ENCODE measurements at regions not wholly inside any gene's neighbourhood (a gene's known extent, or its start where the extent isn't known, plus 50 kb on each side); places are given as distances from the start of the nearest gene placed in this dataset.
A peak's percentile ranks its signal among the peaks of the same experiment; 100 is the strongest.
"Not testable (repeated sequence)": the region's sequence is repeated elsewhere in the genome, so short reads cannot be mapped to it uniquely, and the experiment has no call there.

DNA sequence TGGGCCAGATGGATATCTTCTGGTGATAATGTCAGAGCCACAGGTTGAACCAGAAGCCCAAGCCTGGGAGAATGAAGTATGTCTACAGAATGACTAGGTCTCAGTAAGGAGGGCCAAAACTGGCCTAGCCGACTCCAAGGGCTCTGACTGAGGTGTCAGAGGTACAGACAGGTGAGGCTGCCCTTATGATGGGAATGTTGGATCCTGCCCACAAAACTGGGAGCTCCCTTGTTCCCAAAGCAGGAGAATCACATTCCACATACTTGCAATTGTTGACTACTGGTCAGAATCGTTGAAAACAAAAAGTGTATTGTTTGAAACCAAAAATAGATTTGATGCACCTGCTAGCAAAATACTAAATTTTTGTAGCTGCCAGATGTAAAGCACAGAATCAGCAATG lies 350.2 kb downstream of the BCL2L11 start:
- dilution Hi-C loops (cut with HindIII; ENCODE audit: low sequenced_read_pairs, unreplicated experiment); intact Hi-C loops (cut with micrococcal nuclease); ATAC-seq (ENCODE audit: low read depth); H4K8ac ChIP-seq (ENCODE audit: low read depth in 2 of 2, low read length in 2 of 2); H4K91ac ChIP-seq (ENCODE audit: insufficient read depth, low read depth, low read length); H2BK15ac ChIP-seq (ENCODE audit: low read depth, low read length); H2AK5ac ChIP-seq (ENCODE audit: low read depth, low read length); H3K4me3 ChIP-seq (ENCODE audit: insufficient read depth, low read depth, low read length); H2BK120ac ChIP-seq (ENCODE audit: low read depth, low read length); H3K4ac ChIP-seq (ENCODE audit: low read depth, low read length); H3K14ac ChIP-seq (replicated peaks; ENCODE audit: low read depth, low read length); in situ Hi-C loops (cut with MboI; ENCODE audit: low sequenced_read_pairs); DNase-seq; H3K9me3 ChIP-seq (ENCODE audit: control insufficient read depth, insufficient read depth, low read length); H4K5ac ChIP-seq (ENCODE audit: low read depth, low read length); POLR2A ChIA-PET (ENCODE audit: unreplicated experiment); H3K23ac ChIP-seq (ENCODE audit: low read depth, low read length); H2BK20ac ChIP-seq (ENCODE audit: low read depth, low read length); H3K36me3 ChIP-seq (ENCODE audit: control insufficient read depth, insufficient read depth, low read length); CTCF ChIA-PET; H3K4me2 ChIP-seq (ENCODE audit: low read depth, low read length); H3K9ac ChIP-seq (ENCODE audit: low read depth, low read length); H2BK5ac ChIP-seq (ENCODE audit: low read depth, low read length, poor library complexity, severe bottlenecking); BruUV-seq (replicated peaks); H3K56ac ChIP-seq (ENCODE audit: extremely low read depth, insufficient read depth, low read length); H3K9me1 ChIP-seq (ENCODE audit: insufficient read depth, low read length); H2AFZ ChIP-seq (replicated peaks; ENCODE audit: low read length, poor library complexity); H3K27me3 ChIP-seq (ENCODE audit: control insufficient read depth, insufficient read depth, low read length); H2AK9ac ChIP-seq (replicated peaks; ENCODE audit: low read depth, low read length, poor library complexity): not testable (repeated sequence)
- peak overlapping the region; percentile 40; the same call in 1 of the 2 replicates for H3K27ac ChIP-seq (ENCODE audit: insufficient read depth, low read length)
- no CpG with 5 or more reads among the region's 2 CpGs for WGBS, 2 experiments (ENCODE audit: extremely low coverage in 2 of 2, insufficient read length in 1 of 2)
- H3K18ac ChIP-seq (ENCODE audit: low read depth, low read length): peak overlapping the region; percentile 52; the same call in 1 of the 2 replicates
- H3K79me1 ChIP-seq (ENCODE audit: low read depth in 1 of 2, low read length in 2 of 2): peaks cover 3 to 28% of the 10 kb centered on the region in 2 experiments
- peaks cover 25% of the 10 kb centered on the region for H3K4me1 ChIP-seq (ENCODE audit: control insufficient read depth, insufficient read depth, low read length)
- peaks cover 60% of the 10 kb centered on the region for H4K20me1 ChIP-seq (ENCODE audit: insufficient read depth, low read length)
